Esophagus muscularis mucosa (tissue), 4 donors: ENCODE measurements at regions not wholly inside any gene's neighbourhood (a gene's known extent, or its start where the extent isn't known, plus 50 kb on each side); places are given as distances from the start of the nearest gene placed in this dataset.

Source experiments
- DNase-seq: peaks from one replicate; pipeline ENCODE4 v3.0.0-alpha.2; 2017; ENCODE audit errors: extremely low spot score
- H3K27ac ChIP-seq, 4 donors: fragments of 200-600 bp; sonication (generic); replicated peaks in 1 of 4; 1 replicate in 3 of 4; 2 replicates in 1 of 4; pipeline ENCODE4 v1.5.1; 2016 to 2019; ENCODE audit warnings: mild to moderate bottlenecking in 1 of 4
- H3K27me3 ChIP-seq, 4 donors: fragments of 200-600 bp; sonication (generic); one replicate each; pipeline versions ENCODE4 v1.5.1 to v1.6.0; 2016 to 2019
- H3K36me3 ChIP-seq, 4 donors: fragments of 200-600 bp; sonication (generic); one replicate each; pipeline ENCODE4 v1.5.1; 2016 to 2019
- H3K4me1 ChIP-seq, 4 donors: fragments of 200-600 bp; sonication (generic); one replicate each; pipeline ENCODE4 v1.5.1; 2016 to 2019
- H3K4me3 ChIP-seq, 4 donors: fragments of 200-600 bp; sonication (generic); 1 replicate in 2 of 4; 2 replicates in 2 of 4; pipeline ENCODE4 v1.5.1; 2016 to 2019; ENCODE audit warnings: mild to moderate bottlenecking in 4 of 4, moderate library complexity in 1 of 4
- H3K9me3 ChIP-seq, 4 donors: fragments of 200-600 bp; sonication (generic); 1 replicate in 3 of 4; 2 replicates in 1 of 4; pipeline ENCODE4 v1.5.1; 2016 to 2019
- EP300 ChIP-seq: sonication (generic); formaldehyde crosslinking; IDR thresholded peaks from one replicate; pipeline ENCODE4 v1.6.1; 2017; ENCODE audit warnings: antibody characterized with exemption
- POLR2A ChIP-seq: fragments of 450-650 bp; IDR thresholded peaks from one replicate; pipeline ENCODE4 v1.6.1; 2017; ENCODE audit warnings: antibody characterized with exemption, moderate library complexity, mild to moderate bottlenecking, low read depth
- POLR2AphosphoS5 ChIP-seq, 2 donors: sonication (generic); formaldehyde crosslinking; IDR thresholded peaks; one replicate each; pipeline ENCODE4 v1.6.1; 2017; ENCODE audit warnings: antibody characterized with exemption in 2 of 2
- whole genome bisulfite sequencing: methylation state at CpG from one replicate; pipeline ENCODE4 v1.1.5; 2018; 5-methylcytosine and 5-hydroxymethylcytosine counted together
- intact Hi-C: fragments of 100-400 bp; cut with DNase I; formaldehyde crosslinking; loops from one replicate; pipeline ENCODE4 v1.15.1; 2023
- TF ChIP-seq, protein P1 (sequence below), 3 experiments: fragments of 200-600 bp in 2 of 3; fragments of 450-650 bp in 1 of 3; sonication (generic) in 2 of 3; IDR thresholded peaks; one replicate each; pipeline ENCODE4 v1.5.1; 2017 to 2019; ENCODE audit warnings: antibody characterized with exemption in 3 of 3, mild to moderate bottlenecking in 2 of 3, moderate library complexity in 1 of 3

DNA sequence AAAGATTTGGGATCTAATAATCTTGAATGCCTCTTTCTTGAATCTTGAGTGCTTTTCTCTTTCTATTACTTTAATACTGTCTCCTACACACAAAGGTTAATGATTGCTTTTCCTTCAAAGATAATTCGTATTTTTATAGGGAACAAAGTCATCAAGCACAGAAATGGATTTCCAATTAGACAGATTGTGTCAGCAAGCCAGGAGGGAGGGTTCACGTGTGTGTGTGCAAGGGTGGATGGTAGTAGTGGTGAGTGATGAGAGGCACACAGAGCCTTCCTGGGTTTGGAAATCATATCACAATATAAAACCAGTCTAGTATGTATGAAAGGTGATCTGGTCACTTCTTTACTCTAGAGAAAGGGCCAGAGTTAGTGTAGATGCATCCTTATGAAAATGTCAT is 51.2 kb upstream of the NEDD9 start:
- intact Hi-C loops: no loop called here
- no peak for TF ChIP-seq POLR2A
- no peak for TF ChIP-seq POLR2AphosphoS5 (IDR thresholded peaks at IDR 0.05)

GRCh38 chr6:11282875-11283274 is 50.4 kb upstream of the NEDD9 start:
- Histone ChIP-seq H3K9me3 (peaks cover 0 to 5% (median 2%) of the 10 kb centered on the region in 4 donors), H3K27ac (no peak overlapping the region), H3K4me1 (peaks cover 0 to 5% (median 2%) of the 10 kb centered on the region in 4 donors), H3K27me3 (no peaks in the 10 kb centered on the region), H3K4me3 (no peak overlapping the region), H3K36me3 (no peaks in the 10 kb centered on the region)
- intact Hi-C loops: no loop called here
- no peak for DNase-seq
- no peak for TF ChIP-seq POLR2AphosphoS5 (IDR thresholded peaks at IDR 0.05)
- TF ChIP-seq EP300: no peak
- no peak for TF ChIP-seq POLR2A
- TF ChIP-seq, protein P1, sequence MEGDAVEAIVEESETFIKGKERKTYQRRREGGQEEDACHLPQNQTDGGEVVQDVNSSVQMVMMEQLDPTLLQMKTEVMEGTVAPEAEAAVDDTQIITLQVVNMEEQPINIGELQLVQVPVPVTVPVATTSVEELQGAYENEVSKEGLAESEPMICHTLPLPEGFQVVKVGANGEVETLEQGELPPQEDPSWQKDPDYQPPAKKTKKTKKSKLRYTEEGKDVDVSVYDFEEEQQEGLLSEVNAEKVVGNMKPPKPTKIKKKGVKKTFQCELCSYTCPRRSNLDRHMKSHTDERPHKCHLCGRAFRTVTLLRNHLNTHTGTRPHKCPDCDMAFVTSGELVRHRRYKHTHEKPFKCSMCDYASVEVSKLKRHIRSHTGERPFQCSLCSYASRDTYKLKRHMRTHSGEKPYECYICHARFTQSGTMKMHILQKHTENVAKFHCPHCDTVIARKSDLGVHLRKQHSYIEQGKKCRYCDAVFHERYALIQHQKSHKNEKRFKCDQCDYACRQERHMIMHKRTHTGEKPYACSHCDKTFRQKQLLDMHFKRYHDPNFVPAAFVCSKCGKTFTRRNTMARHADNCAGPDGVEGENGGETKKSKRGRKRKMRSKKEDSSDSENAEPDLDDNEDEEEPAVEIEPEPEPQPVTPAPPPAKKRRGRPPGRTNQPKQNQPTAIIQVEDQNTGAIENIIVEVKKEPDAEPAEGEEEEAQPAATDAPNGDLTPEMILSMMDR (IDR thresholded peaks at IDR 0.05): no peak
- over 99% methylated on average over 5 of the region's 5 CpGs for WGBS

More for the DNA sequence above, 51.2 kb upstream of the NEDD9 start:
- DNase-seq: no peak
- Histone ChIP-seq H3K9me3 (peaks cover 0 to 5% (median 2%) of the 10 kb centered on the region in 4 donors), H3K4me3 (no peak overlapping the region), H3K27me3 (no peaks in the 10 kb centered on the region), H3K4me1 (no peaks in the 10 kb centered on the region), H3K27ac (no peak overlapping the region), H3K36me3 (no peaks in the 10 kb centered on the region)
- WGBS: 97% methylated on average over 2 of the region's 2 CpGs
